GM19397 (cell line): ENCODE measurements at regions not wholly inside any gene's neighbourhood (a gene's known extent, or its start where the extent isn't known, plus 50 kb on each side); places are given as distances from the start of the nearest gene placed in this dataset.

Source experiments
- ATAC-seq: cut with Tn5 transposase; IDR thresholded peaks from one replicate; pipeline ENCODE4 v1.9.1; 2021; ENCODE audit warnings: mild to moderate bottlenecking, moderate library complexity; ENCODE audit not compliant: unreplicated experiment

DNA sequence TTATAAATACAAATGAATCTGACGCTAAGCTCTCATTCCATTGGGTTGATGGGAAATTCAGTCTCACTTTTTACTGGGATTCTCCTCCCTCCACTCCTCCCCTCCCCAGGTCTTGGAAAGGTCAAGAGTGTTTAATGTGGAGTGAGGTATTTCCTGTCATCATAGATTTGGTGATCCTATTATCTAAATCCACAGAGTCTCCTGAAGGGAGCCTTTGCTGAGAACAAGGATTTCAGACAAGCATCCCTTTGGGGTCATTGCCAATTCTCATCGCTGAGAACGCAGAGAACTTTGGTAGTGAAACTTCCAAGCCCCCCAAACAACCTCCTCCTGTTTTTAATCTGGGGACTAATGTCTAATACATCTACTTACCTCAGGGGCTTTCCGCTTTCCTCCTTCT lies 297.9 kb downstream of the OTOL1 start:
- no peak for ATAC-seq

DNA sequence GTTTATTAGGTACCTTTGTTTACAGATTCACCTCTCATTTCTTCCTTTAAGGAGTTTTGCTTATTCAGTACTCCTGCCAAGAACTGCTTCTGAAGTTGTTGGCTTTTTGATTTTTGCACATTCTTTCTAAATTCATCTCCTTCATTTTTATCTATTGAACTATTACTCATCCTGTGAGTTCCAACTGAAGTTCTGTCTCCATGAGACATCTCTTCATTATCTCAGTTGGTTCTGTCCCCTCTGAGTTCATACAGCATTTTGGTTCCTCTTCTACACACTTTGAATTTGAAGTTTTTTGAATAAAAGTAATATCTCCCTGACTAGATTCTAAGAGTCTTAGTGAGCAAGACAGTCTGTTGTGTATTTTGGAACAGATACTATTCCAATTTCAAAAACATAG lies 299.7 kb downstream of the OTOL1 start:
- no peak for ATAC-seq

DNA sequence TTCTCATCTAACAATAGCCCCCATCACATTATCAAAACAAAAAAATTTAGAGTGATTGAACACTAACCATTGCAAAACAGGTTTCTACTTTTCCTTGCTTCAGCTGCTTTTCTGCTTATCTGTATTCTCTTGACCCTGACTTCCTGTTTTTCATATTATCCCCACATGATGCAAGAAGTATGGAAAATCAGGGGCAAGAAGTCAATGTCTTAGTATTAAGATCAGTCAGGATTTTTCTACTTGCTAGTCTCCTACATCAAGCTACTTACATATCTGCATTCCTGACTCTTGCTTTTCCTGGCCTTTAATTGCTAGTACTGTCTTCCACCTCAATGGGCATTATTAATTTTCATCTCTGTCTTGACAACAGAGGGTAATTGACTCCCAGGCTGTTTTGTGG lies 300.2 kb downstream of the OTOL1 start:
- ATAC-seq = no peak

DNA sequence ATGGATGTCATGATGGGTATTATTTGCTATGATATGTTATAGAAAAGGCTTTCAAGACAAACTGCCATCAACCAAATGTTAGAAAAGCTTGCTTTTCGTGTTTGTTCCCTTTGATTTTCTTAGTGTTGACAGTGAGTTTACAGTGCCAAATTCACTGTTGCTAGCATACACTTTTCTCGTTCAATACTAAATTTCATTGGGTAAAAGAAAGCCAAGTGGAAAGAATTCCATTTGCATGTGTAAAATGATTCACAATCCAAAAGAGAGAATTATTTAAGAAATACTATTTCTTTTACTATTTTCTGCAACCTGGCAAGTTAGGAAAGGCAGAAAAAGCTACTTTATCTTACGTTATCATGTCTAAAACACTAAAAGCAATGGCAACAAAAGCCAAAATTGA lies 301.4 kb downstream of the OTOL1 start:
- ATAC-seq = no peak

DNA sequence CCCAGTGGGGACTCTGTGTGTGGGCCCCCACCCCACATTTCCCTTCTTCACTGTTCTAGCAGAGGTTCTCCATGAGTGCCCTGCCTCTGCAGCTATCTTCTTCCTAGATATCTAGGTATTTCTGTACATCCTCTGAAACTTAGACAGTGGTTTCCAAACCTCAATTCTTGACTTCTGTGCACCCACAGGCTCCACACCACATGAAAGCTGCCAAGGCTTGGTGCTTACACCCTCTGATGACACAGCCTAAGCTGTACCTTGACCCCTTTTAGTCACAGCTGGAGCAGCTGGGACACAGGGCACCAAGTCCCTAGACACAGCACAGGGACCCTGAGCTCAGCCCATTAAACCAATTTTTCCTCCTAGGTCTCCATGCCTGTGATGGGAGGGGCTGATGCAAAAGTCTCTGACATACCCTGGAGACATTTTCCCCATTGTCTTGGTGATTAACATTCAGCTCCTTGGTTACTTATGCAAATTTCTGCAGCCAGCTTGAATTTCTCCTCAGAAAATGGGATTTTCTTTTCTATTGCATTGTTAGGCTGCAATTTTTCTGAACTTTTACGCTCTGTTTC lies 304.5 kb downstream of the OTOL1 start:
- ATAC-seq = no peak

DNA sequence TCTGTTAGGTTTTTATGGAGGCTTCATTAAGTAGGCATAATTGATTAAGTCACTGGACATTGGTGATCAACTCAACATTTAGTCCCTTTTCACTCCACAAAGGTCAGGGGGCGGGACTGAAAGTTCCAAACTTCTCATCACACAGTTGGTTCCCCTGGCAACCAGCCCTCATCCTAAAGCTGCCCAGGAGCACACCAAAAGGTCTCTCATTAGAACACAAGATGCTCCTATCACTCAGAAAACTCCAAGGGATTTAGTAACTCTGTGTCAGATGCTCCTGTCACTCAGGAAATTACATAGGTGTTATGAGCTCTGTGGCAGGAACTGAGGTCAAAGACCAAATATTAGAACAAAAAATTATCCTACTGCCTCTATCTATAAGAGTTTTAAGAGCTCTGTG lies 321.5 kb downstream of the OTOL1 start:
- ATAC-seq = no peak

DNA sequence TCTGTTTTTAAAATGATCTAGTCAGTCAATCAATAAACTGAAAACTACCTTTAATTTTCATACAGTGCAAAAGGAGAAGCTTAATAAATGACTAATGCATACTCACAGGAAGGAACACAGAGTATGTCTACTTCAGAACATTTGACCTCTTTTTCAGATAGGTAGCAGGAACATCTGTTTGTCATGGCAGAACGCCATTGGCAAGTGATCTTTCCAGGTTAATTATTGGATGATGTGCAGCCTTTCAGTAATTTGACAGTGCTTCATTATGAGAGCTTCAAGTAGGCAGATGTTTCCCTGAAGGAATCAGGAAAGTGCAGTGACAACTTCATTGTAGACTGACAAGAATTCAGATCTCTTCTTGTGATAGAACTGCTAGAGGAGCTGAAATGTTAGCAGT lies 325.0 kb downstream of the OTOL1 start:
- no peak for ATAC-seq

DNA sequence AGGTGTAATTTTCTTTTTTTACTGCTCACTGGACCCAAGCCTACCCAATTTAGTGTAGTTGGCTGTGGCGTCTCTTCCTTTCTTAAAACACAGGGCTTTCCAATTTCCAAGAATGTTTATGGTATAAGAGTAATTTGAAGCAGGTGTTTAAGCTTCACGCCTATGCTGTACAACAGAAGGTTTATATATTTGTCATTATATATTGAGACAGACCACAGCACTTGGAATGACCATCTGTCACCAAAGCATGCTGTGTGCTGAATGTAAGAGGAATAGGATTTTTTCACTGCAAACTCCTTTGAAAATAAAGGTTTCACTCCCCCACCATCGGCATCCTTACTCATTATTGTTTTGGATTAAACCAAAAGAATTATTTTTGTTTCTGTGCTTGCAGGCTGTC lies 325.7 kb downstream of the OTOL1 start:
- ATAC-seq = no peak

DNA sequence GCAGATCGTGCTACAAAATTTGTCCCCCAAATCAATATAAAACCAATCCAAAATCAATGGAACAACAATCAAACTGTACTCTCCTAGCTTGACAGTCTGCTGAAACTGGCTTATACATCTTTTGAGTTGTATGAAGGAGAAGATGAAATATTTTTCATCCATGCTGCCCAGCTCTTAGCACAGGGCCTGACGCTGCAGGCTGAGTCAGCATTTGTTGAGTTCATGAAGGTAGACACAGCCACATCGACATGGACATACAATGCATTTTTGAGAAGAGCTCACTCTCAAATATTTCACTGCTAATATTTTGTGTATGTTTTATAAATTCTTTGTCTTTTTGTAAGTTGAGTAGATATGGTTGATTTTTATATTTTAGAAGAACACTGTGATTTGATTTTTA lies 327.3 kb downstream of the OTOL1 start:
- no peak for ATAC-seq

DNA sequence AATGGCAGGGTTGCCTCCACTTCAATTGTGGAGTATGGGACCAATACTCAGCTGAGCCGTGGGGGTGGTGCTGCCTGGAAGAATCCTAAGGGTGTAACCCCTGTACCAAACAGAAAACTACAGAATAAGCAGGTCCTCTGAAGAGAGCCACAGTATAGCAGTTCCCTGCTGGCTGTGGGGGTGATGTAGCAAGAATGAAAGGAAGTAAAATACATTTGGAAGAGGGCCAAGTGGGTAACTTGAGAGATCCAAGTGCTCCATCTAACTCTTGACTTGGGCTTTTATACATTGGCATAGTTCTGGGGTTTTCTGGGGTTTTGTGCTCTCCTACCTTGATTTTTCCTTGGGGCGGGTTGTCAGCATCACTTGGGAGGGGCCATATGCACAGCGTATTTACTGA lies 341.4 kb downstream of the OTOL1 start:
- ATAC-seq = no peak

DNA sequence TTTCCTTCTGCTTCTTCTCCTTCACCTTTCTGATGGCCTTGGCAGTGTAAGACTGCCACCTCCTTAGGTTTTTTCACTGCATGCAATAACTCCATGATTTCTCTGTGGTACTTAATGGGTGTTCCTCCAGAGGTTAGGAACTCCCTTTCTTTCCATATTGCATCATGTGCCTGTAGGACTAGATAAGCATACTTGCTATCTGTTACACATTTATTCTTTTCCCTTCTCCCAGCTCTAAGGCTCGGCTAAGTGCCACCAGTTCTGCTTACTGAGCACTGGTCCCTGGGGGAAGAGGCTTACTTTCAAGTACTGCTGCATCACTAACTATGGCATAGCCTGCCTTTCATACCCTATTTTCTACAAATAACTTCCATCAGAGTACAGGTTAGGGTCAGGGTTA lies 351.8 kb downstream of the OTOL1 start:
- ATAC-seq = no peak

DNA sequence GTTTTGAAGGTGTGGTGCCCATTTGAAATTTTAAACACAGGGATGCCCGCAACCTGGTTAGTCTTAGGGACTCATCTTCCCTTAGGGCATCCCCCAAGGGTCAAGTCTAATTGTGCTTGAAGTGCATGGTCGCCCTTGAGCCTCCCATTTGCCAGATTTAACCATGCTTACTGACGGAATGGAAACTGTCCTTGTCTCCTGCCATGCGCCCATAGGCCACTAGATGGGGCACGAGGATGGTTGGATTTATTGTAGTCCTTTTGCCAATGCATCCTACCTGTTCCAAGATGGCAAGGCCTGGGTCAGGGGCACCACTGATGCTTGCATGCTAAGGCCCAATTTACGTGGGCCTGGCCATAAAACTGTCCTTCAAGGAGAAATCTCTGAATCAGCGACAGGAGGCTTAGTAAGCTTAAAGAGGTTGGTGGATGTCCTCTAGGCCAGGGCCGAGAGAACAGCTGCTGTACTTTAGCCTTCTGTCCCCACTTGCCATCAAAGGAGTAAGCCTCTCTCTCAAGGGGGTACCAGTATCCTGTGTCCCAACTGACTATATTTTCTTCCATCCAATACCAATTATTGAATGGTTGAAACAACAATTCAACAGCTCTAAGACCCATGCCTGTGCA lies 355.4 kb downstream of the OTOL1 start:
- no peak for ATAC-seq

DNA sequence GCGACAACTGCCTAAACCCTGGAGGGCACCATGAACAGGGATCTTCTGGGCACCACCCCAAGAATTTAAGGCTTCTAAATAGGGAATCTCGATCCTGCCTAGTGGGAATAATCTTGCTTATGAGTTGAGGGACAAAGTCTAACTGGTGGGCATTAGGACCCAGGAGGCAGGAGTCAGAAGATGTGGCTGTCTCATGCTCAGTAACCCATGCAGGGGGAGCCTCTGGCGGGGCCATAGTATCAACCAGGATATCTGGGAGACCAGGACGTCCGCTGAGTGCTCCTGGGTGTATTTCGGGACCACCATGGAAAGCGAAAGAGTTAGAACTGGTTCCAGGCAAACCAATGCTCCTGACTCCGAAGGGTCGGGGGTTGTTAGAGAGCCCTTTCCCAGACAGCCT lies 356.1 kb downstream of the OTOL1 start:
- ATAC-seq = no peak

DNA sequence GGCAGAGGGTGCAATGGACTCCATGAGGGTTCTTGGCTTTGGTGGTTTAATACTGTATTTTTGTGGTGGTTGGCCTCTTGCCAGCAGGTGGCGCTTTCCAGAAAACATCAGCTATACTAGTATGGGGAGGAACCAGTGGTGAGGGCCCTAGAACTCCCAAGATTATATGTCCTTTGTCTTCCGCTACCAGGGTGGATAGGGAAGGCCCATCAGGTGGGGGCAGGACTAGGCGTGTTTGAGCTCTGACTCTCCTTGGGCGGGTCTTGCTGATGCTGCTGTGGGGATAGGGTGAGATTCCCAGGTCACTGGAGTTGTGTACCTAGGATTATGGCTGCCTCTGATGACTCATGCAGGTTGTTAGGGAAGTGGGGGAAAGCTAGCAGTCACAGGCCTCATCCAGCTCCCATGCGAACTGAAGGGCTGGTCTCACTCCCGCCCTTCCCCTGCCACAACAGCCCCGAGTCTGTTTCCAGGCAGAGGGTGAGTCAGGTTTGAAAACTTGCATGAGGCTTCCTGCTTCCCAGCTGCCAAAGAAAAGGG lies 357.7 kb downstream of the OTOL1 start:
- no peak for ATAC-seq

DNA sequence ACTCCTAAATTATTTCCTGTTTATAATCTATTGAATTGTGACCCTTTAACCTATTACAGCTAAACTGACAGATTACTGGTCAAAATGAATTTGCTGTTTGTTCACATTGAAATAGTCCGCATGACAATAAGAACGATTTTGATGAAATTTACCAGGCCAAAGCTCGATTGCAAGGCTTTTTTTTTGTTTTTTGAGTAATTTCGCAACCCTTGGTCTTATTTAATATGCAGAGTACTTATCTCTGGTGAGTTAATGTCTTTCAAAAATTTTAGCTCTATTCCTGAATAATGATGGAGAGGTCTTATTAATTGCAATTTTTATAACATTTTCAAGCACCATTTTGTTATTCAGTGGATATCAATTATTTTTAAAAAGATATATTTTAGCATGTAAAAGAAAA lies 362.4 kb downstream of the OTOL1 start:
- ATAC-seq = no peak

DNA sequence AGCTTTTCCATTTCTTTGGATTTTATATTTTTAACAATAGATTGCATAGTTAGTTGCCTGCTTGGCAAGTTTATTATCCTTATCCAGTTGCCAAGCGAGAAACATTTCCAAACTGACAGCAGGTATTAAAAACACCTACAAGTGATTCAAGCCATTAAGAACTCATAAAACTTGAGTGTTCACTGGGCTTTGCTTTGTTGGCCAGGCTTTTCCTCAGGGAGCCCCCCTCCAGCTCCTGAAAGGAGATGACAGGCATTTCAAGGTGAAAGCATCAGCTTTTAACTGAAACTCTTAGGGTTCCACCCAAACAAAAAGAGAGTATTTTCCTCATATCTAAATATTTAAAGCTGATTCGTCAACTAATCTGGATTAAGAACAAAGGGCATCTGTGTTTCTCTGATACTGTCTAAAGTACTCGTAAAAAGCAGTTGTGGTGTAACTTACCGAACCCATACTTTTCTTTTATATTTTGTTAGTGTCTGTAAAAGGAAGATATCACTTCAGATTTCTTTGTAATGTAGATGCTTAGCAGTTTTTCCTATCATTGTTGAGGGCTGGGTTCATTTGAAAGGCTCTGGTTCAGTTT lies 363.4 kb downstream of the OTOL1 start:
- ATAC-seq = no peak

DNA sequence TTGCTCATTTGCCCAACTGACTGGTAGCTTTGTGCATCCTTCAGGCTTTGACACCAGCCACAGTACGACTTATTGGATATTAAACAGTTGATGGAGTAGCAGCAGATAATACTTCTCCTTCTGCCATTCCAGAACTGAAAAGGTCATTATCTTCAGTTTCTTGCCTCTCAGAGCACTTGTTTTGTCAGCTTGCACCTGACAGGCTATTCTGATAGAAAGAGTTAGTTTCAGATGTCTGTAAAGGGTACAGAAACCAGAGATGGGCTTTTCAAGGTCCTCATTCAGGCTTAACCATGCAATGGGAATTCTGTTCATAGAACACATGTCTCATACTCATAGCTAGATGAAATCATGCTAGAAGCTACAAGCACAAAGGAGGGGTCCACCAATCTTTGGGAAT lies 367.2 kb downstream of the OTOL1 start:
- no peak for ATAC-seq

DNA sequence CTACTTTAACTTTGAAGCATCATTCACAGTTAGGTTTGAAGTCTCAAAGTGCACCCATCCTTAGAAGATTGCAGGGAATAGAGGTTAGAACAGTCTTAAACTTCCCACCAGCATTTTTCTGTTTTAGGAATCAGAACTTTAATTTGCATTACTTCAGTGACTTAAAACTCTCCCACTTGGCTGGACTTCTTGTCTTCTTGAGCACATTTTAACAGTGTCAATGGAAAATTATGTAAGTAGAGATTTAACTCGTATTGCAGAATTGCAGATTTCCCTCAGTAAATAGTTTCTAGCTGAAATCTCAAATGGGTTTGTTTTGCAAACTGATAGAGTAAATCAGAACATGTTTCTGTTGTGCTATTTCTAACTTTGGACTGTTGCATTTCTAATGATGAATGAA lies 369.6 kb downstream of the OTOL1 start:
- ATAC-seq = no peak

DNA sequence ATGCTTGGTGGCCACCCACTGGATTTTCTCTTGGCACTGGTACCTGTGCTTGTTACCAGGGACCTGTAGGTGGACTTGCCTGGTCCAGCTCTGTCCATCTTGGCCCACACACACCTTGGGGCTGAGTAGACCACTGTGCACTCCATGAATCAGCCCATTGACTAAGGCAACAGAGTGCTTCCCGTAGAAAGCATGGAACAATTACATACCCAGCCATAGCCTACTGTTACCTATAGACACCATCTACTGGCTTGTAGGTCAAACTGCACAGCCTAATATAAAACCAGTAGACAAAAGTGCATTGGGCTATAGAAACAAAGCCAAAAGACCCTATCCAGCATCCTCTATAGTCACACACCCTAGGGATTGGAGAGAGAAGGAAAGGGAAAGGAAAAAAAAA lies 378.9 kb downstream of the OTOL1 start:
- ATAC-seq = no peak

DNA sequence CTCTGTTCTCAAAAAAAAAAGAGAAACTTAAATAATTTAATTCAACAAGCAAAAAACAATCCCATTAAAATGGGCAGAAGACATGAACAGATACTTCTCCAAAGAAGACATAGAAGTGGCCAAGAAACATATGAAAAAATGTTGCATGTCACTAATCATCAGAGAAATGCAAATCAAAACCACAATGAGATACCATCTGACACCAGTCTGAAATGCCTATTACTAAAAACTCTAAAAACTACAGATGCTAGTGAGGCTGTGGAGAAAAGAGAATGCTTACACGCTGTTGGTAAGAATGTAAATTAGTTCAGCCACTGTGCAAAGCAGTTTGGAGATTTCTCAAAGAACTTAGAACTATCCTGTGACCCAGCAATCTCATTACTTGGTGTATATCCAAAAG lies 382.9 kb downstream of the OTOL1 start:
- no peak for ATAC-seq

DNA sequence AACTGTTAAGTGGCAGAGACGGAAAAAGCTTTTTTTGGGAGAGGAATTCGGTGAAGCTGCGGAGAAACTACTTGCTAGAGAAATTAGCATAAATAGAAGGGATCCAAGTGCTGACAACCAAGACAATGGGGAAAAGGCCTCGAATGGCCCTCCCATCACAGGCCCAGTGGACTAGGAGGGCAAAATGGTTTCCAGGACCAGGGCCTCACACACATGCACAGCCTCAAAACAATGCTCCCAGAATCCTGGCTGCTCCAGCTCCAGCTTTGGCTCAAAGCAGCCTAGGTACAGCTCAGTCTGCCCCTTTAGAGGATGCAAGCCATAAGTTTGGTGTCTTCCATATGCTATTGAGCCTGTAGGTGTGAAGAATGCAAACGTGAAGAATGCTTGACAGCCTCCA lies 388.2 kb downstream of the OTOL1 start:
- no peak for ATAC-seq

DNA sequence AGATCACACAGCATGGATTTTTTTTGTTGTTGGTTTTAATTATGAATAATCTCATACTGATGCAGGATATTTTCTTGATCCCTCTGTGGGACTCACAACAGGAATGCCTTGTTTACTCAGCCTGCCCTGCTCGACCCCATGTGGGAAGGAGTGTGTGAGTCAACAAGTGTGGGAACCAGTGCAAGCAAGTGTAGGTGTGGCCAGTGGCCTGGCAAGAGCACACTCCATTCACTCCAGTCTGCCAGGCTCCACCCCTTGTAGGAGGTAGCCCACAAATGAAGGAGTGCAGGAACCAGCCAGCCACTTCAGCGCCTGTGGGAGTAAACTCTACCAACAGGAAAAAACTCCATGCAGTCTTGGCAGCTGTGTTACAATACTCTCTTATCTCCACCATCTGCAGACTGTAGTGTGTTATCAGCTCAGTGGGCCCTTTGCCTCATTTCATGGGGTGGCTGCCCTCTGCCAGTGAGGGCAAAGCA lies 393.6 kb downstream of the OTOL1 start:
- no peak for ATAC-seq

DNA sequence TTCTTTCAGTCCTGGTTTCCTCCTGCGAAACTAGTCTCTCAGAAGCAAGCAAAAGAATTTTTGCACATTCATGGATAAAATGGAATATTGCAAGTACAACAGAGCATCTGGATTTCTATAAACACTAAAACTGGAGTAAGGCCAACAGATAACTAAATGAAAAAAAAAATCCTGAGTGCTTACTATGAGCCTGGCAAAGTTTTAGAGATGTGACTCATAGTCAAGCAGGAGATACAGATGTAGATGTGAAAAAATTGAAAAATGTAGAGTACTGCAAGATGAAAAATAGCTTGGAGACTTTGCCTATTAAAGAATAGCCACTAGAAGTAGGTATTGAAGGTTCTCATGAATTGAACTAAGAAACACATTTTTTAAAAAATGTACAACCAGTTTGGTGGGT lies 397.4 kb downstream of the OTOL1 start:
- no peak for ATAC-seq
